Left lung (tissue), 4 donors: ENCODE measurements at regions not wholly inside any gene's neighbourhood (a gene's known extent, or its start where the extent isn't known, plus 50 kb on each side); places are given as distances from the start of the nearest gene placed in this dataset.

Experiments used
- ATAC-seq: fragments of 200-7000 bp; cut with Tn5 transposase; one replicate; pipeline ENCODE4 v1.9.1; 2020; ENCODE audit warnings: moderate library complexity
- DNase-seq, 4 donors: peaks; one replicate each; pipeline ENCODE4 v3.0.0-alpha.2; 2013 to 2020
- H3K27ac ChIP-seq, 2 donors: fragments of 200-600 bp; sonication (generic) in 1 of 2; one replicate each; pipeline versions ENCODE4 v1.5.0 to v1.8.0; 2020 to 2021
- H3K27me3 ChIP-seq, 2 donors: fragments of 200-600 bp; sonication (generic) in 1 of 2; one replicate each; pipeline versions ENCODE4 v1.5.0 to v1.8.0; 2020 to 2021
- H3K36me3 ChIP-seq, 2 donors: fragments of 200-600 bp; sonication (generic) in 1 of 2; one replicate each; pipeline versions ENCODE4 v1.5.0 to v1.8.0; 2020 to 2021
- H3K4me1 ChIP-seq, 2 donors: fragments of 200-600 bp; one replicate each; pipeline ENCODE4 v1.8.0; 2021
- H3K4me3 ChIP-seq, 2 donors: fragments of 200-600 bp; sonication (generic) in 1 of 2; one replicate each; pipeline versions ENCODE4 v1.5.0 to v1.8.0; 2020 to 2021; ENCODE audit warnings: mild to moderate bottlenecking in 1 of 2
- H3K9me3 ChIP-seq, 2 donors: fragments of 200-600 bp; sonication (generic) in 1 of 2; one replicate each; pipeline versions ENCODE4 v1.5.0 to v1.8.0; 2020 to 2021
- intact Hi-C, 2 donors: fragments of 100-400 bp; cut with DNase I; formaldehyde crosslinking; loops; one replicate each; pipeline versions ENCODE4 v1.11.2 to v1.14.2; 2022
- TF ChIP-seq, protein P1 (sequence below), 2 donors: fragments of 200-600 bp; sonication (generic) in 1 of 2; IDR thresholded peaks; one replicate each; pipeline versions ENCODE4 v1.5.0 to v1.8.0; 2021; ENCODE audit warnings: antibody characterized with exemption in 2 of 2
- donor health status: DM: no; HTN: yes; CAD: no.
- donor health status: DM: no; HTN: no; CAD: no.

GRCh38 chr1:119288751-119289150 lies 79.8 kb upstream of the HAO2 start:
- TF ChIP-seq, protein P1, sequence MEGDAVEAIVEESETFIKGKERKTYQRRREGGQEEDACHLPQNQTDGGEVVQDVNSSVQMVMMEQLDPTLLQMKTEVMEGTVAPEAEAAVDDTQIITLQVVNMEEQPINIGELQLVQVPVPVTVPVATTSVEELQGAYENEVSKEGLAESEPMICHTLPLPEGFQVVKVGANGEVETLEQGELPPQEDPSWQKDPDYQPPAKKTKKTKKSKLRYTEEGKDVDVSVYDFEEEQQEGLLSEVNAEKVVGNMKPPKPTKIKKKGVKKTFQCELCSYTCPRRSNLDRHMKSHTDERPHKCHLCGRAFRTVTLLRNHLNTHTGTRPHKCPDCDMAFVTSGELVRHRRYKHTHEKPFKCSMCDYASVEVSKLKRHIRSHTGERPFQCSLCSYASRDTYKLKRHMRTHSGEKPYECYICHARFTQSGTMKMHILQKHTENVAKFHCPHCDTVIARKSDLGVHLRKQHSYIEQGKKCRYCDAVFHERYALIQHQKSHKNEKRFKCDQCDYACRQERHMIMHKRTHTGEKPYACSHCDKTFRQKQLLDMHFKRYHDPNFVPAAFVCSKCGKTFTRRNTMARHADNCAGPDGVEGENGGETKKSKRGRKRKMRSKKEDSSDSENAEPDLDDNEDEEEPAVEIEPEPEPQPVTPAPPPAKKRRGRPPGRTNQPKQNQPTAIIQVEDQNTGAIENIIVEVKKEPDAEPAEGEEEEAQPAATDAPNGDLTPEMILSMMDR (IDR thresholded peaks at IDR 0.05) = no peak
- intact Hi-C loops = loop anchor here in 1 of 2 donors (10.0 kb wide), 1 partner anchor 76 kb away; the partner anchor contains the start of gene HAO2
- Histone ChIP-seq H3K36me3 (no peaks in the 10 kb centered on the region), H3K27me3 (no peaks in the 10 kb centered on the region), H3K27ac (no peak overlapping the region), H3K4me1 (no peaks in the 10 kb centered on the region), H3K4me3 (no peak overlapping the region), H3K9me3 (no peaks in the 10 kb centered on the region)
- DNase-seq (no peak), ATAC-seq (no peak)

- Histone ChIP-seq H3K36me3 (no peaks in the 10 kb centered on the region), H3K9me3 (no peaks in the 10 kb centered on the region), H3K27ac (no peak overlapping the region), H3K4me1 (no peaks in the 10 kb centered on the region), H3K27me3 (no peaks in the 10 kb centered on the region), H3K4me3 (no peak overlapping the region)
- DNase-seq (no peak), ATAC-seq (no peak)
- intact Hi-C loops = no loop called here
- TF ChIP-seq, protein P1 (IDR thresholded peaks at IDR 0.05) = no peak
These were observed 78.3 kb upstream of the HAO2 start for GRCh38 chr1:119290297-119290696.

DNA sequence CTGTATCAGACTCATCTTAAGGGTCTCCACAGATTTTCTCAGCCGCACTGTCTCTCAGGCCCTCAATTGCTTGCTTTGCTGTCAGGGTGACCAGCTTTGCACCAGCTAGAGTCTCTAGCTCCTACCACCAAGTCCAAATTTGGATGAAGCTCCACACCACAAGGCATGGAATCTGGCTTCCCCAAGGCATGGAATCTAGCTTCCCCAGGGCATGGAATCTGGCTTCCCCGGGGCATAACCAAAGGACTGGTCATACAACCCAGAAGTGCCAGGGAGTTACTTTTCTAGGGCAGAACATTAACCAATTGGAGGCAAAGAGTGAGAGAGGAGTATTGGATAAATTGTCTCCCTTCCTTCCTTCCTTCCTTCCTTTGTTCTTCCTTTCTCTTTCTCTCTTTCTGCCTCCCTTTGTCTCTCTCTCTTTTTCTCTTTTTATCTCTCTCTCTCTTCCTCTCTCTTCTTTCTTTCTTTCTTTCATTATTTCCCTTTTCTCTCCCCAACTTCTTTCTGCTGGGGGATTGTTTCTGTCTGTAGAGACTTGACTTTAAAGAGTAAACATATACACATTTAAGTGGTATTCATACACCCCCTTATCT lies 76.9 kb upstream of the HAO2 start:
- H3K9me3 ChIP-seq = no peaks in the 10 kb centered on the region
- no peaks in the 10 kb centered on the region for H3K4me1 ChIP-seq
- TF ChIP-seq, protein P1 (IDR thresholded peaks at IDR 0.05) = no peak
- intact Hi-C loops = no loop called here
- ATAC-seq (no peak), DNase-seq (no peak)
- no peak overlapping the region for H3K4me3 ChIP-seq
- no peaks in the 10 kb centered on the region for H3K27me3 ChIP-seq
- no peak overlapping the region for H3K27ac ChIP-seq
- no peaks in the 10 kb centered on the region for H3K36me3 ChIP-seq

GRCh38 chr1:119293797-119294196 lies 74.8 kb upstream of the HAO2 start:
- Histone ChIP-seq H3K4me3 (no peak overlapping the region), H3K36me3 (no peaks in the 10 kb centered on the region), H3K4me1 (no peaks in the 10 kb centered on the region), H3K27me3 (no peaks in the 10 kb centered on the region), H3K27ac (no peak overlapping the region), H3K9me3 (no peaks in the 10 kb centered on the region)
- TF ChIP-seq, protein P1 (IDR thresholded peaks at IDR 0.05) = no peak
- ATAC-seq (no peak), DNase-seq (no peak)
- intact Hi-C loops = no loop called here

GRCh38 chr1:119294199-119294598 lies 74.4 kb upstream of the HAO2 start:
- ATAC-seq (no peak), DNase-seq (no peak)
- intact Hi-C loops = no loop called here
- no peaks in the 10 kb centered on the region for H3K9me3 ChIP-seq
- H3K4me3 ChIP-seq = no peak overlapping the region
- no peak overlapping the region for H3K27ac ChIP-seq
- no peaks in the 10 kb centered on the region for H3K36me3 ChIP-seq
- TF ChIP-seq, protein P1 (IDR thresholded peaks at IDR 0.05) = no peak
- H3K4me1 ChIP-seq = no peaks in the 10 kb centered on the region
- no peaks in the 10 kb centered on the region for H3K27me3 ChIP-seq
